Hematopoietic multipotent progenitor cell treated with erythropoietin and hydrocortisone succinate and interleukin-3 and kit ligand, for 6 days (in vitro differentiated cells): ENCODE measurements at regions not wholly inside any gene's neighbourhood (a gene's known extent, or its start where the extent isn't known, plus 50 kb on each side); places are given as distances from the start of the nearest gene placed in this dataset.
"Not testable (repeated sequence)": the region's sequence is repeated elsewhere in the genome, so short reads cannot be mapped to it uniquely, and the experiment has no call there.

Source experiments
- DNase-seq: peaks from one replicate; pipeline ENCODE4 v3.0.0-alpha.2; 2015

- no peak for DNase-seq
Observed at GRCh38 chr18:24567199-24567598, 106.8 kb downstream of the HRH4 start.

GRCh38 chr18:24570716-24571115 lies 110.3 kb downstream of the HRH4 start:
- no peak for DNase-seq

- no peak for DNase-seq
Observed at GRCh38 chr18:24582771-24583170, 122.3 kb downstream of the HRH4 start.

- no peak for DNase-seq
Observed at GRCh38 chr18:24584205-24584604, 123.8 kb downstream of the HRH4 start.

GRCh38 chr18:24584813-24585212 lies 124.4 kb downstream of the HRH4 start:
- no peak for DNase-seq

GRCh38 chr18:24585996-24586566 lies 125.6 kb downstream of the HRH4 start:
- no peak for DNase-seq

- no peak for DNase-seq
Observed at GRCh38 chr18:24586662-24587360, 126.4 kb downstream of the HRH4 start.

- DNase-seq, result no peak
Observed at GRCh38 chr18:24588440-24588839, 128.0 kb downstream of the HRH4 start.

- DNase-seq, result no peak
Observed at GRCh38 chr18:24590946-24591345, 130.5 kb downstream of the HRH4 start.

GRCh38 chr18:24593401-24593800 lies 133.0 kb downstream of the HRH4 start:
- no peak for DNase-seq

GRCh38 chr18:24593886-24594285 lies 133.4 kb downstream of the HRH4 start:
- DNase-seq, result no peak

GRCh38 chr18:24595561-24596031 lies 135.2 kb downstream of the HRH4 start:
- DNase-seq, result no peak

- DNase-seq, result peak; percentile 81
Observed at GRCh38 chr18:24600076-24600654, 139.7 kb downstream of the HRH4 start.

- no peak for DNase-seq
Observed at GRCh38 chr18:24601585-24601984, 141.1 kb downstream of the HRH4 start.

GRCh38 chr18:24602201-24602600 lies 141.8 kb downstream of the HRH4 start:
- DNase-seq, result no peak

GRCh38 chr18:24603151-24603550 lies 142.7 kb downstream of the HRH4 start:
- no peak for DNase-seq

GRCh38 chr18:24605444-24605843 lies 145.0 kb downstream of the HRH4 start:
- no peak for DNase-seq

GRCh38 chr18:24609254-24609653 lies 148.8 kb downstream of the HRH4 start:
- no peak for DNase-seq

GRCh38 chr18:24611075-24611474 lies 150.6 kb downstream of the HRH4 start:
- no peak for DNase-seq

GRCh38 chr18:24613896-24614640 lies 153.6 kb downstream of the HRH4 start:
- peak; percentile 43 for DNase-seq

GRCh38 chr18:24616653-24617052 lies 156.2 kb downstream of the HRH4 start:
- no peak for DNase-seq

- not testable (repeated sequence) for DNase-seq
Observed at GRCh38 chr18:24624421-24624820, 164.0 kb downstream of the HRH4 start.

GRCh38 chr18:24627644-24628315 lies 167.3 kb downstream of the HRH4 start:
- no peak for DNase-seq
